Transverse colon (tissue), 4 donors: ENCODE measurements at regions not wholly inside any gene's neighbourhood (a gene's known extent, or its start where the extent isn't known, plus 50 kb on each side); places are given as distances from the start of the nearest gene placed in this dataset.

ENCODE experiments used
- POLR2AphosphoS5 ChIP-seq, 3 donors: sonication (generic); formaldehyde crosslinking; IDR thresholded peaks; one replicate each; pipeline ENCODE4 v1.6.1; 2016; ENCODE audit warnings: antibody characterized with exemption in 3 of 3
- TF ChIP-seq, protein P1 (sequence below), 5 experiments: fragments of 200-600 bp in 3 of 5; fragments of 450-650 bp in 2 of 5; sonication (generic) in 3 of 5; IDR thresholded peaks; 1 replicate in 2 of 5; 2 replicates in 3 of 5; pipeline ENCODE4 v1.5.1; 2016 to 2017; ENCODE audit warnings: antibody characterized with exemption in 5 of 5, inconsistent platforms in 3 of 5, mild to moderate bottlenecking in 2 of 5, moderate library complexity in 1 of 5

DNA sequence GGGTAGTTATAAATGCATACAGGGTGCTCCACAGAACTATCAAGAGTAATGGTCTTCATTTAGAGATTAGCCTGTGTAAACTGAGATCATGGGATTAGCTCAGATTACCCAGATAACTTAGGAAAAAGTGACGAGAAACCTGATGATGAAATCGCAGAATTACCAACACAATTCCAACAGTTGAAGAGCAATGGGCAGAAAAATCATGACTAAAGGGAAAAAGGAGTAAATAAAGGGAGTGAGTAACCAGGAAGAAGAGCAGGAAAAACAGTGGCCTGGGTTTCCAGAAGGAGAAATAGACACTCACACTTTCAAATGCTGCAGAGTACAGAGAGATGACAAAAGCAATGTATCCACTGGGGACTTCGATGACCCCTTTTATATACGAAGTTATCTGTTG is 817.3 kb downstream of the TRIML1 start:
- no peak for TF ChIP-seq POLR2AphosphoS5 (IDR thresholded peaks at IDR 0.05)
- TF ChIP-seq, protein P1, sequence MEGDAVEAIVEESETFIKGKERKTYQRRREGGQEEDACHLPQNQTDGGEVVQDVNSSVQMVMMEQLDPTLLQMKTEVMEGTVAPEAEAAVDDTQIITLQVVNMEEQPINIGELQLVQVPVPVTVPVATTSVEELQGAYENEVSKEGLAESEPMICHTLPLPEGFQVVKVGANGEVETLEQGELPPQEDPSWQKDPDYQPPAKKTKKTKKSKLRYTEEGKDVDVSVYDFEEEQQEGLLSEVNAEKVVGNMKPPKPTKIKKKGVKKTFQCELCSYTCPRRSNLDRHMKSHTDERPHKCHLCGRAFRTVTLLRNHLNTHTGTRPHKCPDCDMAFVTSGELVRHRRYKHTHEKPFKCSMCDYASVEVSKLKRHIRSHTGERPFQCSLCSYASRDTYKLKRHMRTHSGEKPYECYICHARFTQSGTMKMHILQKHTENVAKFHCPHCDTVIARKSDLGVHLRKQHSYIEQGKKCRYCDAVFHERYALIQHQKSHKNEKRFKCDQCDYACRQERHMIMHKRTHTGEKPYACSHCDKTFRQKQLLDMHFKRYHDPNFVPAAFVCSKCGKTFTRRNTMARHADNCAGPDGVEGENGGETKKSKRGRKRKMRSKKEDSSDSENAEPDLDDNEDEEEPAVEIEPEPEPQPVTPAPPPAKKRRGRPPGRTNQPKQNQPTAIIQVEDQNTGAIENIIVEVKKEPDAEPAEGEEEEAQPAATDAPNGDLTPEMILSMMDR (IDR thresholded peaks at IDR 0.05), result no peak
